ENCODE measurements at regions not wholly inside any gene's neighbourhood (a gene's known extent, or its start where the extent isn't known, plus 50 kb on each side); places are given as distances from the start of the nearest gene placed in this dataset.

DNA sequence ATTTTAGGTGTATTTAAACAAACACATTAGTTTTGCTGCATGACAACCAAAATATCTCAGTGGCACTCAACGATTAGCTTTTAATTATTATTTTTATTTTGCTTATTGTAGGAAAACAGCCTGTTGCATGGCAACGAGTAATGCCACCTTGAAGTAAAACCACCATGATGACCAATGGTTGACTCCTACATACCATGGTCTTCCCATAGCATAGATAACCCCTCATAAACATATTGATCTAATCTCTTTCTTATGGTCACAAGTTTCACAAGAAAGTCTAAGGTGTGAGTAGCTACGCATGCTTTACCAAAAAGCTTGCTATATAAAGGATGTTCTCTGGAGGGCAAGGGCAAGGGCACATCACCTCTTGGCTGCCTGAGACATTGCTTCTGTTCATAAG is 61.5 kb upstream of the PTBP2 start:
- Histone ChIP-seq H3K4me1 (ENCODE audit: low read depth) (no peaks in the 10 kb centered on the region), H3K36me3 (ENCODE audit: low read depth) (no peaks in the 10 kb centered on the region), H3K4me3 (no peak overlapping the region), H3K9me3 (no peaks in the 10 kb centered on the region)
- intact Hi-C loops (cut with DNase I, micrococcal nuclease) = no loop called here
- no peak for ATAC-seq
- TF ChIP-seq, protein P1, sequence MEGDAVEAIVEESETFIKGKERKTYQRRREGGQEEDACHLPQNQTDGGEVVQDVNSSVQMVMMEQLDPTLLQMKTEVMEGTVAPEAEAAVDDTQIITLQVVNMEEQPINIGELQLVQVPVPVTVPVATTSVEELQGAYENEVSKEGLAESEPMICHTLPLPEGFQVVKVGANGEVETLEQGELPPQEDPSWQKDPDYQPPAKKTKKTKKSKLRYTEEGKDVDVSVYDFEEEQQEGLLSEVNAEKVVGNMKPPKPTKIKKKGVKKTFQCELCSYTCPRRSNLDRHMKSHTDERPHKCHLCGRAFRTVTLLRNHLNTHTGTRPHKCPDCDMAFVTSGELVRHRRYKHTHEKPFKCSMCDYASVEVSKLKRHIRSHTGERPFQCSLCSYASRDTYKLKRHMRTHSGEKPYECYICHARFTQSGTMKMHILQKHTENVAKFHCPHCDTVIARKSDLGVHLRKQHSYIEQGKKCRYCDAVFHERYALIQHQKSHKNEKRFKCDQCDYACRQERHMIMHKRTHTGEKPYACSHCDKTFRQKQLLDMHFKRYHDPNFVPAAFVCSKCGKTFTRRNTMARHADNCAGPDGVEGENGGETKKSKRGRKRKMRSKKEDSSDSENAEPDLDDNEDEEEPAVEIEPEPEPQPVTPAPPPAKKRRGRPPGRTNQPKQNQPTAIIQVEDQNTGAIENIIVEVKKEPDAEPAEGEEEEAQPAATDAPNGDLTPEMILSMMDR (IDR thresholded peaks at IDR 0.05) = no peak
- DNase-seq = no peak

DNA sequence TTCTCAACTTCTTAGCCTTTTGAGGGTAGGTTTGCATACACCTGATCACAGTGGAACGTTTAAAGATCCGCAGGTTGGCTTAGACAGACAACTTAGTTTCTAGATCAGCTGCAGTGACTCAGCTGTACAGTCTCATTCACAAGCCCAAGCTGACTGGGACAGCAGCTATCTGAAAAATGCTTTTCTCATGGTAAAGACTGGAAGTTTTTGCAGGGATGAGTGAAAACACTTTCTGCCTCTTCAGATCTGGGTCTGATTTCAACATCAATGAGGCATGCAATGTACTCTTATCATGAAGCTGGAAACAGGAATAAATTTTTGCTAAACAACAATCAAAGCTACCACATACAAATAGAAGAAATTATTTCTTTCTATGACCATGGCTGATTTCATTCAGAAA is 61.1 kb upstream of the PTBP2 start:
- TF ChIP-seq, protein P1 (IDR thresholded peaks at IDR 0.05) = no peak
- no peaks in the 10 kb centered on the region for H3K36me3 ChIP-seq (ENCODE audit: low read depth)

More for the DNA sequence above, 61.1 kb upstream of the PTBP2 start:
- ATAC-seq = no peak
- DNase-seq = no peak
- Histone ChIP-seq H3K4me1 (ENCODE audit: low read depth) (no peaks in the 10 kb centered on the region), H3K9me3 (no peaks in the 10 kb centered on the region), H3K4me3 (no peak overlapping the region)
- intact Hi-C loops (cut with DNase I, micrococcal nuclease) = no loop called here

All from mucosa of descending colon (tissue), 3 donors.